OCI-LY1 (cell line): ENCODE measurements at regions not wholly inside any gene's neighbourhood (a gene's known extent, or its start where the extent isn't known, plus 50 kb on each side); places are given as distances from the start of the nearest gene placed in this dataset.

Experiments
- CTCF ChIP-seq: fragments of 200-600 bp; sonication (generic), shearing (Covaris generic); IDR thresholded peaks from 2 replicates; pipeline ENCODE4 v1.5.1; 2017; ENCODE audit warnings: mild to moderate bottlenecking, antibody characterized with exemption, low read length, moderate library complexity, mixed read lengths
- EZH2 ChIP-seq: fragments of 200-600 bp; sonication (generic), shearing (Covaris generic); IDR thresholded peaks from 2 replicates; pipeline ENCODE4 v1.8.0; 2017; ENCODE audit warnings: borderline replicate concordance, mixed run types, mild to moderate bottlenecking, antibody characterized with exemption, low read length, moderate library complexity, mixed read lengths

GRCh38 chr4:18192901-18193300 lies 171.3 kb upstream of the LCORL start:
- no peak for TF ChIP-seq CTCF
- TF ChIP-seq EZH2, result no peak
